ENCODE measurements at regions not wholly inside any gene's neighbourhood (a gene's known extent, or its start where the extent isn't known, plus 50 kb on each side); places are given as distances from the start of the nearest gene placed in this dataset.

DNA sequence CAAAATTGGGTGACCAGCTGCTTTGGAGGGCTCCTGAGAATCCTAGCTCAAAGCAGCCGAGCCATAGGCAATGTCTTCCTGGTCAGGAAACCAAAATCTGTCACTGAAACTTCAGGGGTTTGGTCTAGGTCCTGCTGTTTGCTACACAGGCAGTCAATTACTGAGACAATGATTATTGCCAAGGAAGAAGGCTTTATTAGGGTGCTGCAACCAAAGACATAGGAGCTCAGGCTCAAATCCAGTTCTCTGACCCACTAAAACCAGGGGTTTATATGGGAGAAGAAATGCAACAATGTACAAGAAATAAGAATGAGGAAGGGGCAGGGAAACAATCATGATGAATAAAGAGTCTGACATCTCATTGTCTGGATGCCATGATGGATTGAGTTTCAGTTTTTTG is 410.3 kb upstream of the ZWINT start:
- Histone ChIP-seq H3K27me3 (ENCODE audit: control insufficient read depth, insufficient read depth, low read length) (no peaks in the 10 kb centered on the region), H3K27ac (ENCODE audit: low read depth, low read length) (no peak overlapping the region), H3K9ac (ENCODE audit: low read length) (no peak overlapping the region), H3K4me1 (ENCODE audit: control insufficient read depth, insufficient read depth, low read length) (no peaks in the 10 kb centered on the region), H3K36me3 (ENCODE audit: control insufficient read depth, insufficient read depth, low read length) (no peaks in the 10 kb centered on the region), H3K4me3 (ENCODE audit: low read length) (no peak overlapping the region)

DNA sequence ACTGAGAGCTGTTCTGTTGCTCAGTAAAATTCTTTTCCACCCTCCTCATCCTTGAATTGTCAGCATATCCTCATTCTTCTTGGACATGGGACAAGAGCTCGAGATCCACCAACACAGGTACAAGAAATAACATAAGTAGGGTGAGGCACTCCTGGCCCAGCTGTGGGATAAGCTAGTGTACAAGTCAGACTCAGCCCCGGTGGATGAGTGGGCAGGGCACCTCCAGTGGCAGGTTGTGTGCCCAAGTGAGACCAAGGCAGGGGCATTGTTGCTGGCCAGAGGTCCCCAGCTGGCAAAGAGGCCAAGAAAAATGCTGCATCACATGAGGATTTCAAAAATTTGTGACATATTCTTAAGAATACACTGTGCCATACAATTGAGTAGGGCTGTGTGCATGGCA is 402.0 kb upstream of the ZWINT start:
- Histone ChIP-seq H3K27me3 (ENCODE audit: control insufficient read depth, insufficient read depth, low read length) (no peaks in the 10 kb centered on the region), H3K27ac (ENCODE audit: low read depth, low read length) (no peak overlapping the region), H3K4me3 (ENCODE audit: low read length) (no peak overlapping the region), H3K36me3 (ENCODE audit: control insufficient read depth, insufficient read depth, low read length) (no peaks in the 10 kb centered on the region), H3K9ac (ENCODE audit: low read length) (no peak overlapping the region), H3K4me1 (ENCODE audit: control insufficient read depth, insufficient read depth, low read length) (no peaks in the 10 kb centered on the region)

DNA sequence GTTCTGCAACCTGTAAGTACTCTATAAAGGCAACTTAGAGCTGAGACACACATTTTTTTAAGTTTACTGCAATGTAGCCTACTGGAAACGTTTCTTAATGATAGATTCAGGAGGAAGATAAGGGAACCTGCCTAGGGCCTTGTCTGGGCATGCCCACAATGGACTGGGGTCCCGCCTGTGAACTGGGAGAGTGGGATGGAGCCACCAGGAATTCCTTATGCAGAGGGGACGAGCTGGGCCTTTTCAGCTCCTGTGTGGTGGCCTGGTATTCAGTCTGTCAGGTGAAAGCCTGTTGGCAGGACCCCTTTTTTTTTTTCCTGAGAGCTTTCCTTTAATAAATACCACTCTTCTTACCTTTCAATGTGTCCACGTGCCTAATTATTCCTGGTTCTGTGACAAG is 384.4 kb upstream of the ZWINT start:
- no peak overlapping the region for H3K4me3 ChIP-seq (ENCODE audit: low read length)
- no peaks in the 10 kb centered on the region for H3K36me3 ChIP-seq (ENCODE audit: control insufficient read depth, insufficient read depth, low read length)
- H3K9ac ChIP-seq (ENCODE audit: low read length), result no peak overlapping the region
- no peaks in the 10 kb centered on the region for H3K27me3 ChIP-seq (ENCODE audit: control insufficient read depth, insufficient read depth, low read length)
- no peaks in the 10 kb centered on the region for H3K4me1 ChIP-seq (ENCODE audit: control insufficient read depth, insufficient read depth, low read length)
- no peak overlapping the region for H3K27ac ChIP-seq (ENCODE audit: low read depth, low read length)

GRCh38 chr10:56728349-56728748 is 367.3 kb upstream of the ZWINT start:
- Histone ChIP-seq H3K36me3 (ENCODE audit: control insufficient read depth, insufficient read depth, low read length) (no peaks in the 10 kb centered on the region), H3K4me3 (ENCODE audit: low read length) (no peak overlapping the region), H3K4me1 (ENCODE audit: control insufficient read depth, insufficient read depth, low read length) (no peaks in the 10 kb centered on the region), H3K27me3 (ENCODE audit: control insufficient read depth, insufficient read depth, low read length) (no peaks in the 10 kb centered on the region), H3K9ac (ENCODE audit: low read length) (no peak overlapping the region), H3K27ac (ENCODE audit: low read depth, low read length) (no peak overlapping the region)

DNA sequence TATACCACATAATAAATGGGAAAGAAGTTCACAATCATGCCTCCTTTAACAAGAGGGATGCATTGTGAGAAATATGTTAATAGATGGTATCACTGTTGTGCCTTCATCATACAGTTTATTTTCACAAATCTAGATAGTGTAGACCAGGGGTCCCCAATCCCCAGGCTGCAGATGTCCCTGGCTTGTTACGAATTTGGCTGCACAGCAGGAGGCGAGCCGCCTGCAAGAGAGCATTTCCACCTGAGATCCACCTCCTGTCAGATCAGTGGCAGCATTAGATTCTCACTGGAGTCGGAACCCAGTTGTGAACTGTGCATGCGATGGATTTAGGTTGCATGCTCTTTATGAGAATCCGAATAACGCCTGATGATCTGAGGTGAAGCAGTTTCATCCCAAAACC is 361.9 kb upstream of the ZWINT start:
- H3K9ac ChIP-seq (ENCODE audit: low read length), result no peak overlapping the region
- H3K4me3 ChIP-seq (ENCODE audit: low read length), result no peak overlapping the region
- H3K27ac ChIP-seq (ENCODE audit: low read depth, low read length), result no peak overlapping the region
- no peaks in the 10 kb centered on the region for H3K36me3 ChIP-seq (ENCODE audit: control insufficient read depth, insufficient read depth, low read length)
- no peaks in the 10 kb centered on the region for H3K27me3 ChIP-seq (ENCODE audit: control insufficient read depth, insufficient read depth, low read length)
- no peaks in the 10 kb centered on the region for H3K4me1 ChIP-seq (ENCODE audit: control insufficient read depth, insufficient read depth, low read length)

DNA sequence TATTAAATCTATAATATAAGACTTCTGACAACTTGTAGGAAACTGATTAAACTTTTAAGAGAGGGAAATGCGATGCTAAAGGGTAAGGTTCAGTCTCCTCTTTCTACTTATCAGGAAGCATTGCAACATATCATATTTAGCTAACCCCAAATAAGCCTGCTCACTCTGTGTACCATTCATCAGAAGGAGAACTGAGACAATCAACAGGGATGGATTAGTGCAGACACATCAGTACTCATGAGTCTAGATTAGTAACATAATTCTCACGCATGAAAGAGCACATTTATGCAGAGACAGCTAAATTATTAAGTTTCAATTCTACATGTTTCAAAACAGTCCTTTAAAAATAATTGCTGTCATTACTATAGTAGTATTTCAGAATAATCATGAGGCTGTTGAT is 354.2 kb upstream of the ZWINT start:
- H3K9ac ChIP-seq (ENCODE audit: low read length), result no peak overlapping the region
- no peaks in the 10 kb centered on the region for H3K4me1 ChIP-seq (ENCODE audit: control insufficient read depth, insufficient read depth, low read length)
- H3K27ac ChIP-seq (ENCODE audit: low read depth, low read length), result no peak overlapping the region
- H3K27me3 ChIP-seq (ENCODE audit: control insufficient read depth, insufficient read depth, low read length), result no peaks in the 10 kb centered on the region
- no peaks in the 10 kb centered on the region for H3K36me3 ChIP-seq (ENCODE audit: control insufficient read depth, insufficient read depth, low read length)
- no peak overlapping the region for H3K4me3 ChIP-seq (ENCODE audit: low read length)

DNA sequence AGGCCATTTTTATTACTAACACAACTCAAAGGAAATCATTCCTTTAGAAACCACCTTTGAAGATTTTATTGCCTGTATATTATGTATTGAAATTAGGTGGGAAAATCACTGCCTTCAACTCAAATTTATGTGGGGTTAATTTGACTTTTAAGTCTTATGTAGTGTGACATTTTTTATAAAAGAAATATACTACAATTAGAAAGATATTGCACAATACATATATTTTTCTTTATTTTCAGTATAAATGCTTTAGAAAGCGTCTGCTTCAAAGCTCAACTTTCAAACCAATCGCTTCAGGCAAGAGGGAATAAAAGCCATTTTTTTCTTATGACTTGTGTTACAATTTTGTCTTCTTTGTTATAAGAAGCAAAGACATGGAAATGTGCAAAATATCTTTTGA is 337.4 kb upstream of the ZWINT start:
- Histone ChIP-seq H3K27ac (ENCODE audit: low read depth, low read length) (no peak overlapping the region), H3K36me3 (ENCODE audit: control insufficient read depth, insufficient read depth, low read length) (no peaks in the 10 kb centered on the region), H3K4me3 (ENCODE audit: low read length) (no peak overlapping the region), H3K9ac (ENCODE audit: low read length) (no peak overlapping the region), H3K27me3 (ENCODE audit: control insufficient read depth, insufficient read depth, low read length) (no peaks in the 10 kb centered on the region), H3K4me1 (ENCODE audit: control insufficient read depth, insufficient read depth, low read length) (no peaks in the 10 kb centered on the region)

DNA sequence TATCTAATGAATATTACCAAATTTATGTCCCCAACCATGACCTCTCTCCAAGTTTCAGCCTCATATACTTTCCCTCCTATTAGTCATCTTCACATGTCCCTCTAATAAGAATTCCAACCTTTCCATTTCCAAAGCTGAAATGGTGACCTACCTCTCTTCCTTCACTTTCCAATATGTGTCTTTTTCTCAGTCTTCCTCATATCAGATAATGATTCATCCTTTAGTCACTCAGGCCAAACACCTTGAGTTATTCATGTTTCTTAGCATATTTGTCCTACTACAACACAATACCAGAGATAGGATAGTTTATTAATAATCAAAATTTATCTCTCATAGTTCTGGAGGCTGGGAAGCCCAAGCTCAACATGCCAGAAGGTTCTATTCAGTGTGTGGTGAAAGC is 318.5 kb upstream of the ZWINT start:
- H3K27me3 ChIP-seq (ENCODE audit: control insufficient read depth, insufficient read depth, low read length), result no peaks in the 10 kb centered on the region
- no peak overlapping the region for H3K4me3 ChIP-seq (ENCODE audit: low read length)
- no peaks in the 10 kb centered on the region for H3K36me3 ChIP-seq (ENCODE audit: control insufficient read depth, insufficient read depth, low read length)
- no peaks in the 10 kb centered on the region for H3K4me1 ChIP-seq (ENCODE audit: control insufficient read depth, insufficient read depth, low read length)
- H3K27ac ChIP-seq (ENCODE audit: low read depth, low read length), result no peak overlapping the region
- H3K9ac ChIP-seq (ENCODE audit: low read length), result no peak overlapping the region

- H3K27me3 ChIP-seq (ENCODE audit: control insufficient read depth, insufficient read depth, low read length), result no peaks in the 10 kb centered on the region
- H3K9ac ChIP-seq (ENCODE audit: low read length), result no peak overlapping the region
- no peaks in the 10 kb centered on the region for H3K4me1 ChIP-seq (ENCODE audit: control insufficient read depth, insufficient read depth, low read length)
- H3K27ac ChIP-seq (ENCODE audit: low read depth, low read length), result no peak overlapping the region
- no peaks in the 10 kb centered on the region for H3K36me3 ChIP-seq (ENCODE audit: control insufficient read depth, insufficient read depth, low read length)
- H3K4me3 ChIP-seq (ENCODE audit: low read length), result no peak overlapping the region
Measured at GRCh38 chr10:56662765-56663447, 301.8 kb upstream of the ZWINT start.

- no peaks in the 10 kb centered on the region for H3K27me3 ChIP-seq (ENCODE audit: control insufficient read depth, insufficient read depth, low read length)
- no peak overlapping the region for H3K4me3 ChIP-seq (ENCODE audit: low read length)
- H3K9ac ChIP-seq (ENCODE audit: low read length), result no peak overlapping the region
- no peak overlapping the region for H3K27ac ChIP-seq (ENCODE audit: low read depth, low read length)
- no peaks in the 10 kb centered on the region for H3K4me1 ChIP-seq (ENCODE audit: control insufficient read depth, insufficient read depth, low read length)
- H3K36me3 ChIP-seq (ENCODE audit: control insufficient read depth, insufficient read depth, low read length), result no peaks in the 10 kb centered on the region
Measured at GRCh38 chr10:56653289-56653688, 292.2 kb upstream of the ZWINT start.

GRCh38 chr10:56646329-56647111 is 285.5 kb upstream of the ZWINT start:
- H3K9ac ChIP-seq (ENCODE audit: low read length), result no peak overlapping the region
- H3K36me3 ChIP-seq (ENCODE audit: control insufficient read depth, insufficient read depth, low read length), result no peaks in the 10 kb centered on the region
- no peaks in the 10 kb centered on the region for H3K4me1 ChIP-seq (ENCODE audit: control insufficient read depth, insufficient read depth, low read length)
- H3K27me3 ChIP-seq (ENCODE audit: control insufficient read depth, insufficient read depth, low read length), result no peaks in the 10 kb centered on the region
- H3K4me3 ChIP-seq (ENCODE audit: low read length), result no peak overlapping the region
- H3K27ac ChIP-seq (ENCODE audit: low read depth, low read length), result no peak overlapping the region

GRCh38 chr10:56633876-56634452 is 272.9 kb upstream of the ZWINT start:
- Histone ChIP-seq H3K4me1 (ENCODE audit: control insufficient read depth, insufficient read depth, low read length) (no peaks in the 10 kb centered on the region), H3K36me3 (ENCODE audit: control insufficient read depth, insufficient read depth, low read length) (no peaks in the 10 kb centered on the region), H3K4me3 (ENCODE audit: low read length) (no peak overlapping the region), H3K9ac (ENCODE audit: low read length) (no peak overlapping the region), H3K27me3 (ENCODE audit: control insufficient read depth, insufficient read depth, low read length) (no peaks in the 10 kb centered on the region), H3K27ac (ENCODE audit: low read depth, low read length) (no peak overlapping the region)

- H3K4me1 ChIP-seq (ENCODE audit: control insufficient read depth, insufficient read depth, low read length), result no peaks in the 10 kb centered on the region
- H3K9ac ChIP-seq (ENCODE audit: low read length), result no peak overlapping the region
- no peak overlapping the region for H3K4me3 ChIP-seq (ENCODE audit: low read length)
- no peak overlapping the region for H3K27ac ChIP-seq (ENCODE audit: low read depth, low read length)
- H3K36me3 ChIP-seq (ENCODE audit: control insufficient read depth, insufficient read depth, low read length), result no peaks in the 10 kb centered on the region
- H3K27me3 ChIP-seq (ENCODE audit: control insufficient read depth, insufficient read depth, low read length), result no peaks in the 10 kb centered on the region
Measured at GRCh38 chr10:56632537-56632936, 271.5 kb upstream of the ZWINT start.

Measured in rectal smooth muscle tissue (tissue), 1 donor.